Fibroblast of skin of left biceps (primary cell): ENCODE measurements at regions not wholly inside any gene's neighbourhood (a gene's known extent, or its start where the extent isn't known, plus 50 kb on each side); places are given as distances from the start of the nearest gene placed in this dataset.
"Not testable (repeated sequence)": the region's sequence is repeated elsewhere in the genome, so short reads cannot be mapped to it uniquely, and the experiment has no call there.

Source experiments
- DNase-seq, 2 experiments: peaks; one replicate each; pipeline ENCODE4 v3.0.0-alpha.2; 2013; ENCODE audit warnings: low read depth in 2 of 2

- DNase-seq, result no peak
Measured at GRCh38 chr22:34319346-34319745, 399.1 kb upstream of the LARGE1 start.

- no peak for DNase-seq
Measured at GRCh38 chr22:34324763-34325162, 404.5 kb upstream of the LARGE1 start.

- no peak for DNase-seq
Measured at GRCh38 chr22:34326901-34327300, 406.6 kb upstream of the LARGE1 start.

- no peak for DNase-seq
Measured at GRCh38 chr22:34330432-34330831, 410.2 kb upstream of the LARGE1 start.

- DNase-seq, result no peak
Measured at GRCh38 chr22:34333285-34333684, 413.0 kb upstream of the LARGE1 start.

- no peak for DNase-seq
Measured at GRCh38 chr22:34334893-34335292, 414.6 kb upstream of the LARGE1 start.

- no peak for DNase-seq
Measured at GRCh38 chr22:34344702-34345101, 424.4 kb upstream of the LARGE1 start.

- DNase-seq, result no peak
Measured at GRCh38 chr22:34354071-34354817, 434.0 kb upstream of the LARGE1 start.

GRCh38 chr22:34356481-34356880 lies 436.2 kb upstream of the LARGE1 start:
- no peak for DNase-seq

- no peak for DNase-seq
Measured at GRCh38 chr22:34370711-34371110, 450.4 kb upstream of the LARGE1 start.

- DNase-seq, result no peak
Measured at GRCh38 chr22:34379825-34380224, 459.5 kb upstream of the LARGE1 start.

GRCh38 chr22:34380532-34380931 lies 460.3 kb upstream of the LARGE1 start:
- no peak for DNase-seq

GRCh38 chr22:34390400-34390799 lies 470.1 kb upstream of the LARGE1 start:
- DNase-seq, result no peak

GRCh38 chr22:34395370-34395769 lies 475.1 kb upstream of the LARGE1 start:
- no peak for DNase-seq

- no peak for DNase-seq
Measured at GRCh38 chr22:34403667-34404066, 483.4 kb upstream of the LARGE1 start.

- no peak for DNase-seq
Measured at GRCh38 chr22:34410111-34410510, 489.8 kb upstream of the LARGE1 start.

GRCh38 chr22:34414467-34415440 lies 494.5 kb upstream of the LARGE1 start:
- peak; percentile 5 to 9 for DNase-seq

- DNase-seq, result no peak
Measured at GRCh38 chr22:34416022-34416860, 496.0 kb upstream of the LARGE1 start.

- DNase-seq, result not testable (repeated sequence)
Measured at GRCh38 chr22:34422948-34423347, 502.7 kb upstream of the LARGE1 start.

- DNase-seq, result no peak
Measured at GRCh38 chr22:34427436-34427835, 507.2 kb upstream of the LARGE1 start.

- no peak for DNase-seq
Measured at GRCh38 chr22:34427841-34428240, 507.6 kb upstream of the LARGE1 start.

GRCh38 chr22:34429314-34429713 lies 509.0 kb upstream of the LARGE1 start:
- DNase-seq, result no peak
